ENCODE measurements at regions not wholly inside any gene's neighbourhood (a gene's known extent, or its start where the extent isn't known, plus 50 kb on each side); places are given as distances from the start of the nearest gene placed in this dataset.

GRCh38 chr1:228987286-228987685 is 252.0 kb downstream of the RHOU start:
- no peaks in the 10 kb centered on the region for H3K9me3 ChIP-seq (ENCODE audit: insufficient read depth, low read length)
- H3K4me3 ChIP-seq (ENCODE audit: insufficient read length, low read depth), result no peak overlapping the region
- TF ChIP-seq SUZ12 (IDR thresholded peaks at IDR 0.05; ENCODE audit: extremely low read depth, insufficient read depth, insufficient read length), result no peak
- TF ChIP-seq YY1 (IDR thresholded peaks at IDR 0.05; ENCODE audit: insufficient read depth, insufficient read length), result no peak
- TF ChIP-seq ZNF274 (IDR thresholded peaks at IDR 0.05; ENCODE audit: low read depth, low read length), result no peak
- H3K36me3 ChIP-seq (ENCODE audit: insufficient read depth, insufficient read length, low read length), result no peaks in the 10 kb centered on the region
- H3K9ac ChIP-seq (ENCODE audit: insufficient read length, low read depth), result no peak overlapping the region
- peaks cover 3% of the 10 kb centered on the region for H3K4me1 ChIP-seq (ENCODE audit: insufficient read depth, insufficient read length)
- no peak for DNase-seq (ENCODE audit: low read depth, low spot score)
- no peaks in the 10 kb centered on the region for H3K27me3 ChIP-seq (ENCODE audit: insufficient read depth, insufficient read length)

GRCh38 chr1:228987736-228988506 is 252.6 kb downstream of the RHOU start:
- Histone ChIP-seq H3K4me3 (ENCODE audit: insufficient read length, low read depth) (no peak overlapping the region), H3K27me3 (ENCODE audit: insufficient read depth, insufficient read length) (no peaks in the 10 kb centered on the region), H3K9ac (ENCODE audit: insufficient read length, low read depth) (no peak overlapping the region), H3K36me3 (ENCODE audit: insufficient read depth, insufficient read length, low read length) (no peaks in the 10 kb centered on the region), H3K9me3 (ENCODE audit: insufficient read depth, low read length) (no peaks in the 10 kb centered on the region), H3K4me1 (ENCODE audit: insufficient read depth, insufficient read length) (peaks cover 3% of the 10 kb centered on the region)
- DNase-seq (ENCODE audit: low read depth, low spot score), result no peak
- TF ChIP-seq YY1 (IDR thresholded peaks at IDR 0.05; ENCODE audit: insufficient read depth, insufficient read length) (no peak), SUZ12 (IDR thresholded peaks at IDR 0.05; ENCODE audit: extremely low read depth, insufficient read depth, insufficient read length) (no peak), ZNF274 (IDR thresholded peaks at IDR 0.05; ENCODE audit: low read depth, low read length) (no peak)

DNA sequence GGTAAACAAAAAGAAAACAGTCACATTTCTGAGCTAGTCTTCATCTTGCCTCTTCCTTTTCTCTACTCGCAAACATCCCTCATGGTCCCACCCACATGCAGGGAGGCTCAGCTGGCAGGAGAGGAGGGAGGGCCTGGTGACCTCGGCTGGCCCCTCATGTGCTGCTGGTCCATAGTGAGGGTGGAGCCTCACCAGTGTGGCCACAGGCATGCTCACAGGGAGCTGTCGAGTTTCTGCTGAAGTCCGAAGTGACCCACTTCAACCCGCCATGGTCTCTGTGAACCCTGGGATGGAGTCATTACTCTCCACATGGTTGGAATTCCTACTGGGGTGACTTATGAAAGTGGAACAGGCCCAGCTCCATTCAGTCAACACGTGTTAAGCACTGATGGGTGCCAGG is 253.4 kb downstream of the RHOU start:
- no peak for TF ChIP-seq YY1 (IDR thresholded peaks at IDR 0.05; ENCODE audit: insufficient read depth, insufficient read length)
- no peak for TF ChIP-seq ZNF274 (IDR thresholded peaks at IDR 0.05; ENCODE audit: low read depth, low read length)
- TF ChIP-seq SUZ12 (IDR thresholded peaks at IDR 0.05; ENCODE audit: extremely low read depth, insufficient read depth, insufficient read length), result no peak
- Histone ChIP-seq H3K4me3 (ENCODE audit: insufficient read length, low read depth) (no peak overlapping the region), H3K9ac (ENCODE audit: insufficient read length, low read depth) (no peak overlapping the region), H3K9me3 (ENCODE audit: insufficient read depth, low read length) (no peaks in the 10 kb centered on the region), H3K4me1 (ENCODE audit: insufficient read depth, insufficient read length) (peaks cover 3% of the 10 kb centered on the region), H3K27me3 (ENCODE audit: insufficient read depth, insufficient read length) (no peaks in the 10 kb centered on the region), H3K36me3 (ENCODE audit: insufficient read depth, insufficient read length, low read length) (no peaks in the 10 kb centered on the region)
- DNase-seq (ENCODE audit: low read depth, low spot score), result no peak

DNA sequence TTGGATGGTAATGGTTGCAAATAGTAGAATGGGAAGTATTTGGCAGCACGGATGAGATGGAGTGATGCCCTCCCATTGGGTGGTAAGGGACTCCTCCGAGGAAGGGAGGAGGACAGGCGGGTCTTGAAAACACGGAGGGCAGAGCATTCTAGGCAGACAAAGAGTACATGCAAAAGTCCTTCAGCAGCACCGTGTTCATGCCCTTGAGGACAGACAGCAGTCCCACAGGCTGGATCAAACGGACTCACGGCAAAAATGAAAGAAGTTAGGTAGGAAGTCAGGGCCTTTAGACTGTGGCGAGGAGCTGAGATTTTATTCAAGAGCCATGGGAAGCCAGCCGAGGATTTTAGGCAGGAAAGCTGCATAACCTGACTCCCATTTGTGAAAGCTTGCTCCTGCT is 253.9 kb downstream of the RHOU start:
- Histone ChIP-seq H3K4me3 (ENCODE audit: insufficient read length, low read depth) (no peak overlapping the region), H3K9ac (ENCODE audit: insufficient read length, low read depth) (no peak overlapping the region), H3K36me3 (ENCODE audit: insufficient read depth, insufficient read length, low read length) (no peaks in the 10 kb centered on the region), H3K9me3 (ENCODE audit: insufficient read depth, low read length) (no peaks in the 10 kb centered on the region), H3K27me3 (ENCODE audit: insufficient read depth, insufficient read length) (no peaks in the 10 kb centered on the region), H3K4me1 (ENCODE audit: insufficient read depth, insufficient read length) (peaks cover 3% of the 10 kb centered on the region)
- TF ChIP-seq YY1 (IDR thresholded peaks at IDR 0.05; ENCODE audit: insufficient read depth, insufficient read length), result no peak
- no peak for TF ChIP-seq SUZ12 (IDR thresholded peaks at IDR 0.05; ENCODE audit: extremely low read depth, insufficient read depth, insufficient read length)
- no peak for TF ChIP-seq ZNF274 (IDR thresholded peaks at IDR 0.05; ENCODE audit: low read depth, low read length)
- no peak for DNase-seq (ENCODE audit: low read depth, low spot score)

- peaks cover 3% of the 10 kb centered on the region for H3K4me1 ChIP-seq (ENCODE audit: insufficient read depth, insufficient read length)
- H3K9me3 ChIP-seq (ENCODE audit: insufficient read depth, low read length), result no peaks in the 10 kb centered on the region
- H3K9ac ChIP-seq (ENCODE audit: insufficient read length, low read depth), result no peak overlapping the region
- DNase-seq (ENCODE audit: low read depth, low spot score), result no peak
- TF ChIP-seq ZNF274 (IDR thresholded peaks at IDR 0.05; ENCODE audit: low read depth, low read length), result no peak
- no peak for TF ChIP-seq YY1 (IDR thresholded peaks at IDR 0.05; ENCODE audit: insufficient read depth, insufficient read length)
- TF ChIP-seq SUZ12 (IDR thresholded peaks at IDR 0.05; ENCODE audit: extremely low read depth, insufficient read depth, insufficient read length), result no peak
- H3K36me3 ChIP-seq (ENCODE audit: insufficient read depth, insufficient read length, low read length), result no peaks in the 10 kb centered on the region
- no peaks in the 10 kb centered on the region for H3K27me3 ChIP-seq (ENCODE audit: insufficient read depth, insufficient read length)
- H3K4me3 ChIP-seq (ENCODE audit: insufficient read length, low read depth), result no peak overlapping the region
These were observed 254.4 kb downstream of the RHOU start for GRCh38 chr1:228989676-228989991.

DNA sequence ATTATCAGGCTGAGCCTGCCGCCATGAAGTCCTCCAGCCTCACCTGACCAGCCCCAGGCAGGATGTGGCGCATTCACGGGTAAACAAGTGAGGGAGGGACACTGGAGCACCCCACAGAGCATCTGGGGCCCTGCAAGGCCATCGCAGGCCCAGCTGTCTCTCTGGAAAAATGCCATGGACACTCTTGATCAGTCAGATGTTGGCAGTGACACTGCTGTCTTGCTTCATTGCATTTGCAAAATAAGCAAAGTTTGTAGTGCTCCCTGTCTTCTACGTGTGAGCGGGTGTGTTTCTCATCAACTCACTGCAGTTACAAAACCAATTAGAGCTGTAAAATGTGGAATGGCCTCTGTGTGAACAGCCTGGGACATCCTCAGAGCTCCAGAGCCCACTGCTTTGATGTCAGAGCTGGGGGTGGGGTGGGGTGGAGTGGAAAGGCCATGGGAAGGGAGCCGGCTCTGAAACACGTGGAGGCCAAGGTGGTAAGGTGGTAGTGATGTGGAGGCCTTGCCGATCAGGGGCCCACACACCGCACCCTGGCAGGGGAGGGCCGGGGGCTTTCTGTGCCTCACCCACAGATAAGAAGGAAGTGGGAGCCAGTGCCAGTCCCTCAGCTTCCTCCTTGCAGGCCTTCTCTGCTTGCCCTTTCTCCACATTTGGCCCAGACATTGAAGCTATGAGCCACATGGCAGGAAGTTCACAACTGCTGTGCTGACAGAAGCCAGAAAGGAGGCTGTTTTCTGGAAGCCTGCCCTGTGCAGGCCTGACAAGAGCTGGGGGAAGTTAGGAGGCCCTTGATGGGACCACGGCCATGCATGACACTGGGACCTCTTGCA is 254.9 kb downstream of the RHOU start:
- no peak overlapping the region for H3K9ac ChIP-seq (ENCODE audit: insufficient read length, low read depth)
- H3K9me3 ChIP-seq (ENCODE audit: insufficient read depth, low read length), result no peaks in the 10 kb centered on the region
- no peak overlapping the region for H3K4me3 ChIP-seq (ENCODE audit: insufficient read length, low read depth)
- DNase-seq (ENCODE audit: low read depth, low spot score), result no peak
- peaks cover 3% of the 10 kb centered on the region for H3K4me1 ChIP-seq (ENCODE audit: insufficient read depth, insufficient read length)
- H3K27me3 ChIP-seq (ENCODE audit: insufficient read depth, insufficient read length), result no peaks in the 10 kb centered on the region
- TF ChIP-seq SUZ12 (IDR thresholded peaks at IDR 0.05; ENCODE audit: extremely low read depth, insufficient read depth, insufficient read length) (no peak), ZNF274 (IDR thresholded peaks at IDR 0.05; ENCODE audit: low read depth, low read length) (no peak), YY1 (IDR thresholded peaks at IDR 0.05; ENCODE audit: insufficient read depth, insufficient read length) (no peak)
- no peaks in the 10 kb centered on the region for H3K36me3 ChIP-seq (ENCODE audit: insufficient read depth, insufficient read length, low read length)

GRCh38 chr1:228990906-228991569 is 255.8 kb downstream of the RHOU start:
- TF ChIP-seq SUZ12 (IDR thresholded peaks at IDR 0.05; ENCODE audit: extremely low read depth, insufficient read depth, insufficient read length) (no peak), ZNF274 (IDR thresholded peaks at IDR 0.05; ENCODE audit: low read depth, low read length) (no peak), YY1 (IDR thresholded peaks at IDR 0.05; ENCODE audit: insufficient read depth, insufficient read length) (no peak)
- DNase-seq (ENCODE audit: low read depth, low spot score), result no peak
- H3K4me1 ChIP-seq (ENCODE audit: insufficient read depth, insufficient read length), result peaks cover 3% of the 10 kb centered on the region
- H3K36me3 ChIP-seq (ENCODE audit: insufficient read depth, insufficient read length, low read length), result no peaks in the 10 kb centered on the region
- H3K9me3 ChIP-seq (ENCODE audit: insufficient read depth, low read length), result no peaks in the 10 kb centered on the region
- no peaks in the 10 kb centered on the region for H3K27me3 ChIP-seq (ENCODE audit: insufficient read depth, insufficient read length)
- no peak overlapping the region for H3K9ac ChIP-seq (ENCODE audit: insufficient read length, low read depth)
- H3K4me3 ChIP-seq (ENCODE audit: insufficient read length, low read depth), result no peak overlapping the region

All from NT2/D1 (cell line).